NCI-H524 (cell line): ENCODE measurements at regions not wholly inside any gene's neighbourhood (a gene's known extent, or its start where the extent isn't known, plus 50 kb on each side); places are given as distances from the start of the nearest gene placed in this dataset.
A peak's percentile ranks its signal among the peaks of the same experiment; 100 is the strongest.

Experiments used
- DNase-seq, 2 experiments: peaks; one replicate each; lab custom pipeline; 2025; lab: John Stamatoyannopoulos, UW

GRCh38 chr4:111713276-111713675 is 432.0 kb upstream of the FAM241A start:
- DNase-seq: no peak

GRCh38 chr4:111717921-111718320 is 427.3 kb upstream of the FAM241A start:
- no peak for DNase-seq

- peak in 1 of 2 experiments; percentile 38 for DNase-seq
Observed at GRCh38 chr4:111718763-111719559, 426.3 kb upstream of the FAM241A start.

- DNase-seq: no peak
Observed at GRCh38 chr4:111720866-111721265, 424.4 kb upstream of the FAM241A start.

- DNase-seq: no peak
Observed at GRCh38 chr4:111722213-111722720, 423.0 kb upstream of the FAM241A start.

GRCh38 chr4:111736516-111736915 is 408.7 kb upstream of the FAM241A start:
- no peak for DNase-seq

GRCh38 chr4:111744847-111745246 is 400.4 kb upstream of the FAM241A start:
- DNase-seq: no peak

- DNase-seq: peak in 1 of 2 experiments; percentile 55
Observed at GRCh38 chr4:111748157-111748556, 397.1 kb upstream of the FAM241A start.

GRCh38 chr4:111754003-111754402 is 391.3 kb upstream of the FAM241A start:
- no peak for DNase-seq

- no peak for DNase-seq
Observed at GRCh38 chr4:111755571-111755970, 389.7 kb upstream of the FAM241A start.

- DNase-seq: peak; percentile 13 to 55
Observed at GRCh38 chr4:111761531-111761930, 383.7 kb upstream of the FAM241A start.

GRCh38 chr4:111770514-111770913 is 374.7 kb upstream of the FAM241A start:
- no peak for DNase-seq

GRCh38 chr4:111773858-111774257 is 371.4 kb upstream of the FAM241A start:
- peak; percentile 80 to 90 for DNase-seq

- no peak for DNase-seq
Observed at GRCh38 chr4:111775556-111776297, 369.5 kb upstream of the FAM241A start.

- DNase-seq: no peak
Observed at GRCh38 chr4:111776561-111776960, 368.7 kb upstream of the FAM241A start.

- peak in 1 of 2 experiments; percentile 7 for DNase-seq
Observed at GRCh38 chr4:111778543-111778942, 366.7 kb upstream of the FAM241A start.

- no peak for DNase-seq
Observed at GRCh38 chr4:111780965-111781364, 364.3 kb upstream of the FAM241A start.

- no peak for DNase-seq
Observed at GRCh38 chr4:111781611-111782010, 363.6 kb upstream of the FAM241A start.

GRCh38 chr4:111788099-111788498 is 357.2 kb upstream of the FAM241A start:
- peak; percentile 70 to 82 for DNase-seq

GRCh38 chr4:111789901-111790640 is 355.2 kb upstream of the FAM241A start:
- DNase-seq: no peak

- no peak for DNase-seq
Observed at GRCh38 chr4:111792632-111793031, 352.6 kb upstream of the FAM241A start.

GRCh38 chr4:111793433-111794091 is 351.7 kb upstream of the FAM241A start:
- no peak for DNase-seq
